ENCODE measurements at regions not wholly inside any gene's neighbourhood (a gene's known extent, or its start where the extent isn't known, plus 50 kb on each side); places are given as distances from the start of the nearest gene placed in this dataset.

DNA sequence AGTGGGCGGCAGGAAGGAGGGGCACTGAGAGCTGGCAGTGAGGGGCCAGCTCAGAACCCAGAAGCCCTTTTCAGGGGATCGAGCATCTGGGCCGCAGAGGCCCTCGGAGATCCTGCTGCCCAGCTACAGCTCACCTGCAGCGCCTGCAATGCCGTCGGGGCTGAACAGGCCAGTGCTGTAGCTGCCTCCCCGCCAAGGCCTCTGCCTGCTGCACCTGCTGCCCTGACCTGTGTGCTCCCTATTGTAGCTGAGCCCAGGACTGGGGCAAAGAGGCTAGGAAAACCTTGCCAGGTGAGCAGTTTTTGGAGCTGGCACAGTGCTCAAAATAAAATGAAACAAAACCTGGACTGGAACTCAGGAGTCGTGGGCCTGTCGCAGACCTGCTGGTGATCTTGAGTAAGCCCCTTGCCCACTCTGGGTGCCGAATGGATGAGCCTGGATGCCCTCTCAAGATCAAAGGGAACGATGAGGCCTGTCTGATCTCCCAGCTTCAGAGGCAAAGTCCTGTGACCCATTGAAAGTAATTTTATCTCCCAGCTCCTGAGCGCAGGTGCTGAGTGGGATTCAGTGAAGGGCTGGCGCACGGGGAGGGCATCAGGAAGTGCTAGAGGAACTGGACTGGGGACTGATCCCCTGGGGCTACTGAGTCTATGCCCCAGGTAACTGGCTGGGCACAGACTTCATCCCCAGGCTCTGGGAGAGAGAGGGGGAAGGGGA, 154.6 kb downstream of the FOXD2 start:
- TF ChIP-seq, protein P1, sequence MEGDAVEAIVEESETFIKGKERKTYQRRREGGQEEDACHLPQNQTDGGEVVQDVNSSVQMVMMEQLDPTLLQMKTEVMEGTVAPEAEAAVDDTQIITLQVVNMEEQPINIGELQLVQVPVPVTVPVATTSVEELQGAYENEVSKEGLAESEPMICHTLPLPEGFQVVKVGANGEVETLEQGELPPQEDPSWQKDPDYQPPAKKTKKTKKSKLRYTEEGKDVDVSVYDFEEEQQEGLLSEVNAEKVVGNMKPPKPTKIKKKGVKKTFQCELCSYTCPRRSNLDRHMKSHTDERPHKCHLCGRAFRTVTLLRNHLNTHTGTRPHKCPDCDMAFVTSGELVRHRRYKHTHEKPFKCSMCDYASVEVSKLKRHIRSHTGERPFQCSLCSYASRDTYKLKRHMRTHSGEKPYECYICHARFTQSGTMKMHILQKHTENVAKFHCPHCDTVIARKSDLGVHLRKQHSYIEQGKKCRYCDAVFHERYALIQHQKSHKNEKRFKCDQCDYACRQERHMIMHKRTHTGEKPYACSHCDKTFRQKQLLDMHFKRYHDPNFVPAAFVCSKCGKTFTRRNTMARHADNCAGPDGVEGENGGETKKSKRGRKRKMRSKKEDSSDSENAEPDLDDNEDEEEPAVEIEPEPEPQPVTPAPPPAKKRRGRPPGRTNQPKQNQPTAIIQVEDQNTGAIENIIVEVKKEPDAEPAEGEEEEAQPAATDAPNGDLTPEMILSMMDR (IDR thresholded peaks at IDR 0.05; ENCODE audit: unreplicated experiment): no peak
- no peak overlapping the region for H3K27ac Mint-ChIP-seq
- H3K27me3 Mint-ChIP-seq (ENCODE audit: low read depth): peaks cover 35% of the 10 kb centered on the region
- H3K9me3 Mint-ChIP-seq: no peaks in the 10 kb centered on the region
- peaks cover 10% of the 10 kb centered on the region for H3K4me1 Mint-ChIP-seq
- peak overlapping the region; percentile 36 for H3K4me3 Mint-ChIP-seq
- no peaks in the 10 kb centered on the region for H3K36me3 Mint-ChIP-seq
- DNase-seq (ENCODE audit: low spot score in 2 of 2, unreplicated experiment in 2 of 2): no peak

DNA sequence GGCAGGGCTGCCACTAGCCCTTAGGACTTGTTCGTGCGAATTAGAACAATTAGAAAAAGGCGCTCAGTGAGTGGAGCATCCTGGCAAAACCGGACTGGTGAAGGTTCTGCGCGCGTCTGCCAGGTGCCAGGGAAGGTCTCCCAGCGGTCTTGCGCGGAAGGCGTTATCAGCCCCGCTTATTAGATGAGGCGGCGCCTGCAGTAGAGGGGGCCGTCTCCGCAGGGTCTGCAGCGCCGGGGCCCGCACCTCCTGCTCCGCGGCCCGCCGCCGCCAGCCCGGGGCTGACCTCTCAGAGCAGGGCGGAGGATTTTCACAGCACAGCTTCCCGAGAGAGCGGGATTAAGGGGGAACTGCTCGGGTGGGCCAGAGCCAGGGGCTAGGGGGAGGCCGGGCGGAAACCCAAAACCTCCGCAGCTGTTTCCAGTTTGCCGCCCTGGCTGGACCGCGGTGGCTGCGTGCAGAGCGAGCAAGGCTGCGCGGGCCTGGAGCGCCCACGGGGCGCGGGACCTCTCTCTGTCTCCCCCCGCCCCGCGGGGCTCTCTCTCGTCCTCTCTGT, 155.2 kb downstream of the FOXD2 start:
- peak in 1 of 2 experiments; percentile 60 for DNase-seq (ENCODE audit: low spot score in 2 of 2, unreplicated experiment in 2 of 2)
- Mint-ChIP-seq H3K27ac (no peak overlapping the region), H3K36me3 (no peaks in the 10 kb centered on the region), H3K4me1 (peaks cover 7% of the 10 kb centered on the region), H3K9me3 (no peaks in the 10 kb centered on the region), H3K4me3 (peak overlapping the region; percentile 36), H3K27me3 (ENCODE audit: low read depth) (peaks cover 32% of the 10 kb centered on the region)
- TF ChIP-seq, protein P1 (IDR thresholded peaks at IDR 0.05; ENCODE audit: unreplicated experiment): no peak

DNA sequence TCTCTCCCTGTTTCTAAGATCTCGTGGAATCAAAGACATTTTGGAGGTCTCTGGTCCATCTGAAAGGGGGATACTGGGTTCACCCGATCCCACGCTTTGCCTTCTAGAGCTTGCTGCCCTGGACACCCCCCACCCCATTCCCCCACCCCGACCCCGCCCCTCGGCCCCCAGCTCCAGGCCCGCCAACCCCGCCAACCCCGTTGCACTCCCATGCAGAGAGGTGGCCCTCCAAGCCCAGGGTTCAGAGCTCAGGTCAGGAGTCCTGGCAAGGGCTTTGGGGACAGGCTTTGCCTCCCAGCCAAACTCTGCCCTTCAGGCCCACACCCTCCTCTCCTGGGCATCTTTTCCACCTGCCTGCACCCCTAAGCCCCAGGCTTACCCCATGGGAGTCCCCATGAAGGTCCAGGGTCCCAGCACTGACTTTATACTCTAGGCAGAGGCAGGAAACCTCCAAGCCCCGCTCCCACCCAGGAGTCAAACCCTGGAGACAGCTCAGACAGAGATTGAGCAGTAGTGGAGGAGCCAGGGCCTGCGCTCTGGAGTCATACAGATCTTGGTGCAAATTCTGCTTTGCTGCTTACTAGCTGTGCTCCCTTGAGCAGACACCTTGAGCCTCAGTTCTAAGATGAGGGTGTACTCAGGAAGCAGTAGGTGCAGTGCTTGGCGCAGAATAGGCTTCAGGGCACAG, 155.9 kb downstream of the FOXD2 start:
- no peak overlapping the region for H3K27ac Mint-ChIP-seq
- H3K4me3 Mint-ChIP-seq: peak overlapping the region; percentile 24
- H3K27me3 Mint-ChIP-seq (ENCODE audit: low read depth): peaks cover 26% of the 10 kb centered on the region
- TF ChIP-seq, protein P1 (IDR thresholded peaks at IDR 0.05; ENCODE audit: unreplicated experiment): no peak
- H3K9me3 Mint-ChIP-seq: no peaks in the 10 kb centered on the region
- no peaks in the 10 kb centered on the region for H3K36me3 Mint-ChIP-seq
- H3K4me1 Mint-ChIP-seq: peaks cover 4% of the 10 kb centered on the region
- DNase-seq (ENCODE audit: low spot score in 2 of 2, unreplicated experiment in 2 of 2): no peak

DNA sequence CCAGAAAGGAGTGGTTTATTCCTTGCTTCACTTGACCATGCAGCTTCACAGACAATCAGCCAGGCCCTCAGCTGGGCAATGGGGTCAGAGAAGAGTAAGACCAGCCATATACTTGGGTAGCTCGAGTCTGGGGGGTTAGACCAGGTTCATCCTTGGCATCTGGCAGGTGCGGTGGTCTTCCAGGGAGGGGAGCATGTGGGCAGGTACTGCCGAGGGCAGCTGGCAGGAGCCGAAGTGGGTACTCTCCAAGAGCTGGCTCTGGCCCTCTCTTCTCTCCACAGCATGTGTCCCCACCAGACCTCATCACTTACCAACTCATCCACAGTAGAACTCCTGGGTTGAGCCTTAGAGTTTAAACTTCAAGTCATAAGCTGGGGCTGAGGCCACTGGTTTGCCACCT, 156.8 kb downstream of the FOXD2 start:
- H3K4me3 Mint-ChIP-seq: no peak overlapping the region
- peaks cover 29% of the 10 kb centered on the region for H3K27me3 Mint-ChIP-seq (ENCODE audit: low read depth)
- no peaks in the 10 kb centered on the region for H3K36me3 Mint-ChIP-seq
- TF ChIP-seq, protein P1 (IDR thresholded peaks at IDR 0.05; ENCODE audit: unreplicated experiment): no peak
- peaks cover 4% of the 10 kb centered on the region for H3K4me1 Mint-ChIP-seq
- peaks cover 7% of the 10 kb centered on the region for H3K9me3 Mint-ChIP-seq
- no peak for DNase-seq (ENCODE audit: low spot score in 2 of 2, unreplicated experiment in 2 of 2)
- H3K27ac Mint-ChIP-seq: no peak overlapping the region

DNA sequence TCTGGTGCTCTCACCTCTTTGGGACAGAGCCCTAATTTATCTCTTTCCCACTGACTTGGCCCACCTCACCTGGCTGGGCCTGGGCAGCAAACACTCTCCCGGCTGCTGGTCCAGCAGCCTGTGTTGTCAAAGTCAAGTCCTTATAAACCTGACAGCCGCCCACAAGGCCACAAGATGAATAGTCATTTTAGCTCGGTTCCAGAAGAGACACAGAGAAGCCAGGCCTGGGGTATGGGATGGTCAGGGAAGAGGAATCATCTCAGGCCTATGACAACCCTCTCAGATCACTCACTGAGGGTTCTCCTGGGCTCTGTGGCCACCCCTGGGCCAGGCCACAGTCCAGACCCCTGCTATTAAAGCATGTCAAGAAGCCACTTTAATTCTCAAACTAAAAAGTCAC, 158.5 kb downstream of the FOXD2 start:
- Mint-ChIP-seq H3K36me3 (no peaks in the 10 kb centered on the region), H3K4me3 (no peak overlapping the region), H3K9me3 (peaks cover 19% of the 10 kb centered on the region), H3K27me3 (ENCODE audit: low read depth) (peaks cover 29% of the 10 kb centered on the region), H3K4me1 (peaks cover 4% of the 10 kb centered on the region), H3K27ac (no peak overlapping the region)
- DNase-seq (ENCODE audit: low spot score in 2 of 2, unreplicated experiment in 2 of 2): no peak
- TF ChIP-seq, protein P1 (IDR thresholded peaks at IDR 0.05; ENCODE audit: unreplicated experiment): no peak

All from mesothelial cell of epicardium (in vitro differentiated cells).